Upper lobe of left lung (tissue), 6 donors: ENCODE measurements at regions not wholly inside any gene's neighbourhood (a gene's known extent, or its start where the extent isn't known, plus 50 kb on each side); places are given as distances from the start of the nearest gene placed in this dataset.
A peak's percentile ranks its signal among the peaks of the same experiment; 100 is the strongest.

ENCODE experiments used
- ATAC-seq, 2 donors: fragments of 200-7000 bp; cut with Tn5 transposase; one replicate each; pipeline ENCODE4 v1.9.1; 2022; ENCODE audit warnings: mild to moderate bottlenecking in 2 of 2, moderate library complexity in 2 of 2; ENCODE audit not compliant: low FRiP score in 2 of 2
- DNase-seq, 2 donors: peaks; one replicate each; pipeline ENCODE4 v3.0.0-alpha.2; 2019 to 2020
- H3K27ac ChIP-seq, 4 donors: fragments of 200-600 bp; sonication (generic); one replicate each; pipeline ENCODE4 v1.5.1; 2016 to 2019
- H3K27me3 ChIP-seq, 4 donors: fragments of 200-600 bp; sonication (generic); one replicate each; pipeline ENCODE4 v1.5.1; 2017 to 2019
- H3K36me3 ChIP-seq, 4 donors: fragments of 200-600 bp; sonication (generic); one replicate each; pipeline ENCODE4 v1.5.1; 2016 to 2019
- H3K4me1 ChIP-seq, 4 donors: fragments of 200-600 bp; sonication (generic); one replicate each; pipeline ENCODE4 v1.5.1; 2018 to 2019
- H3K4me3 ChIP-seq, 4 donors: fragments of 200-600 bp; sonication (generic); one replicate each; pipeline ENCODE4 v1.5.1; 2017 to 2019; ENCODE audit warnings: mild to moderate bottlenecking in 2 of 4, moderate library complexity in 1 of 4
- H3K9me3 ChIP-seq, 4 donors: fragments of 200-600 bp; sonication (generic); one replicate each; pipeline ENCODE4 v1.5.1; 2018 to 2019
- CTCF ChIP-seq, 6 experiments: fragments of 450-650 bp in 4 of 6; fragments of 200-600 bp in 2 of 6; sonication (generic) in 2 of 6; IDR thresholded peaks; one replicate each; pipeline ENCODE4 v1.5.1; 2016 to 2019; ENCODE audit warnings: antibody characterized with exemption in 6 of 6
- EP300 ChIP-seq, 4 donors: sonication (generic); formaldehyde crosslinking; IDR thresholded peaks; one replicate each; pipeline ENCODE4 v1.5.1; 2017; ENCODE audit warnings: antibody characterized with exemption in 4 of 4, control low read depth in 2 of 4
- POLR2A ChIP-seq, 4 donors: fragments of 450-650 bp; IDR thresholded peaks; one replicate each; pipeline ENCODE4 v1.5.1; 2016 to 2017; ENCODE audit warnings: antibody characterized with exemption in 4 of 4, mild to moderate bottlenecking in 2 of 4
- POLR2AphosphoS5 ChIP-seq, 2 donors: sonication (generic); formaldehyde crosslinking; IDR thresholded peaks; one replicate each; pipeline ENCODE4 v1.5.1; 2017; ENCODE audit warnings: antibody characterized with exemption in 2 of 2
- WGBS, 2 donors: methylation state at CpG; one replicate each; pipeline ENCODE4 v1.1.5; 2017 to 2018; 5-methylcytosine and 5-hydroxymethylcytosine counted together
- donor health status: DM: no; HTN: no; CAD: no; lungs with moderate emphysema.
- donor health status: DM: no; HTN: yes; CAD: no; lungs with severe emphysema.

- WGBS, 2 donors, result 55 to 66% methylated on average over 3 of the region's 3 CpGs
- TF ChIP-seq POLR2AphosphoS5 (IDR thresholded peaks at IDR 0.05) (no peak), POLR2A (IDR thresholded peaks at IDR 0.05) (no peak), CTCF (IDR thresholded peaks at IDR 0.05) (no peak), EP300 (IDR thresholded peaks at IDR 0.05) (no peak)
Measured at GRCh38 chr3:84547207-84547606, 411.6 kb upstream of the CADM2 start.

DNA sequence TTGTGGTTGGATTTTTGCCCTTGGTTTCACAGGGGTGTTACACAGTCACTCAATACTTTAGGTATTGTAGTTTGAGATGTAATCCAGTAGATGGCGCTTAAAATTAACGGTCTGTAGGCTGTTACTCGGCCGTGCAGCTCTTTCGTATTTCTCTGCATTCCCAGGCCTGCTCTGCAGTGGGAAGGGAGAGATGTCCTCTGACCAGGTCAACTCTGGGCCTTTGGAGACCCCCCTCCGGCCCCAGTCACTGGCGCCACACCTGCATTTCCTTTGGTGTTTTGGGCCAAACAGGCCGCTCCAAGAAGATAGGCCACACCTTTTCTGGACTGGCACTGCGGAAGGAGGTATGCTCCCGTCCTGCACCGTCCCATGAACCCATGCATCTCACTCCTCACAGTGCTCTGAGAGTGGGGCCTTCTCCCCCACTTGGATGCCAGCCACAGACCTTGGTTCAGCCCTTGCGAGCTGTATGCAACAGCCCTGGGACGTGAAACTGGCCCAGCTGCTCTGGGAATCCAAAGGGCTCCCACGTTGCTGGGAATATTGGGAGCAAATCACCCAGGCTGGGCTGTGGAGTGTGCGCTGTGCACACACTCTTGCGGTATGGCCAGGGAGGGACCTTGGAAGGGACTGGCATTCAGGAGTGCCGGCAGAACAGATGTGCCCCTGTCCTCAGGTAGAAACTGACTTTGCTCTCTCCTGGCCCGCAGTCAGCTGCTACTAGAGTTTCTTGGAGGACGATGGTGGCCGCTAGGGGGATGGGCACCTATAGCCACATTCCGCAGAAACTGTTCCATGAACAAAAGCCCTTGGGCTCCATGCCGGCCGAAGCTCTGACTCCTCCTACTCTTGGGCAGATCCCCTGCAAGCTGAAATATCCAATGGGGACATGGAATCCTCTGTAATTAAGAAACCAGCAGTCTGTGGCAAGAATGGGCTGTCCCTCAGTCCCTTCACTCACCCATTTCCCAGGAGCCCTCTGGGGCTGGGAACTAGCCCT is 410.5 kb upstream of the CADM2 start:
- no peak overlapping the region for H3K4me3 ChIP-seq
- 26 to 59% methylated on average over 8 to 23 of the region's 23 CpGs for WGBS, 2 donors
- no peaks in the 10 kb centered on the region for H3K27me3 ChIP-seq
- no peaks in the 10 kb centered on the region for H3K36me3 ChIP-seq
- DNase-seq, result peak in 1 of 2 donors; percentile 16
- H3K9me3 ChIP-seq, result no peaks in the 10 kb centered on the region
- H3K27ac ChIP-seq, result no peak overlapping the region
- TF ChIP-seq CTCF (IDR thresholded peaks at IDR 0.05) (peak; percentile 15 to 57 (median 30)), POLR2A (IDR thresholded peaks at IDR 0.05) (no peak)
- peak; percentile 55 to 93 for ATAC-seq
- H3K4me1 ChIP-seq, result no peaks in the 10 kb centered on the region

More at GRCh38 chr3:84547207-84547606, 411.6 kb upstream of the CADM2 start:
- DNase-seq (no peak), ATAC-seq (no peak)
- Histone ChIP-seq H3K9me3 (no peaks in the 10 kb centered on the region), H3K27me3 (no peaks in the 10 kb centered on the region), H3K27ac (no peak overlapping the region), H3K4me3 (no peak overlapping the region), H3K4me1 (no peaks in the 10 kb centered on the region), H3K36me3 (no peaks in the 10 kb centered on the region)

DNA sequence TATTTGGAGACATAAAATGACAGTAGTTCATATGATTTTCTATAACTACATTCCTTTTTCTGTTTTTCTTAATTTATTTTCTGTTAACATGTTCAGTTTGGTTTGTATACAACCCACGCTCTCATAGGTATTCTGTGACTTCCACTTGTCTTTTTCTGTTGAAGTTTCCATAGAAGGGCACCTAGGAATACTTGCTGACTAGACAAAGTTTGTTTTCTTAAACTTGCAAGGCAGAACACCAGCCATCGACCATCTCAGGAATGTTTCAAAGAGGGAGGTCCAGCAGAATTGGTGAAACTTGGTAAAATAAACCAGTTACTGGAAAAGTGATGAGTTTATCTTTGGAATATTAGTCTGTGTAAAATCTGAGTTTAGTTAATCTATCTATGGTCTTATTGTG is 403.2 kb upstream of the CADM2 start:
- H3K27ac ChIP-seq, result no peak overlapping the region
- no peaks in the 10 kb centered on the region for H3K9me3 ChIP-seq
- no peaks in the 10 kb centered on the region for H3K4me1 ChIP-seq
- DNase-seq (no peak), ATAC-seq (no peak)
- H3K4me3 ChIP-seq, result no peak overlapping the region
- TF ChIP-seq POLR2A (IDR thresholded peaks at IDR 0.05) (no peak), EP300 (IDR thresholded peaks at IDR 0.05) (no peak), CTCF (IDR thresholded peaks at IDR 0.05) (no peak), POLR2AphosphoS5 (IDR thresholded peaks at IDR 0.05) (no peak)
- H3K27me3 ChIP-seq, result no peaks in the 10 kb centered on the region
- WGBS, 2 donors, result 69 to 72% methylated on average over 2 of the region's 2 CpGs
- H3K36me3 ChIP-seq, result no peaks in the 10 kb centered on the region

- H3K27ac ChIP-seq, result no peak overlapping the region
- 60 to 84% methylated on average over 3 of the region's 3 CpGs for WGBS, 2 donors
- no peaks in the 10 kb centered on the region for H3K36me3 ChIP-seq
Measured at GRCh38 chr3:84566256-84566655, 392.5 kb upstream of the CADM2 start.

More at GRCh38 chr3:84566256-84566655, 392.5 kb upstream of the CADM2 start:
- TF ChIP-seq POLR2A (IDR thresholded peaks at IDR 0.05) (no peak), POLR2AphosphoS5 (IDR thresholded peaks at IDR 0.05) (no peak), CTCF (IDR thresholded peaks at IDR 0.05) (no peak), EP300 (IDR thresholded peaks at IDR 0.05) (no peak)
- ATAC-seq (no peak), DNase-seq (no peak)
- Histone ChIP-seq H3K27me3 (no peaks in the 10 kb centered on the region), H3K4me1 (no peaks in the 10 kb centered on the region), H3K9me3 (no peaks in the 10 kb centered on the region), H3K4me3 (no peak overlapping the region)
